HCT116 (cell line): ENCODE measurements at regions not wholly inside any gene's neighbourhood (a gene's known extent, or its start where the extent isn't known, plus 50 kb on each side); places are given as distances from the start of the nearest gene placed in this dataset.

Experiments used
- CBX3 ChIP-seq: IDR thresholded peaks from 2 replicates; pipeline ENCODE4 v1.6.1; 2012; ENCODE audit warnings: low read depth
- EZH2phosphoT487 ChIP-seq: fragments of 200-600 bp; IDR thresholded peaks from 2 replicates; pipeline ENCODE4 v1.6.1; 2018; ENCODE audit warnings: antibody characterized with exemption, borderline replicate concordance
- MAX ChIP-seq: IDR thresholded peaks from 2 replicates; pipeline ENCODE4 v1.6.1; 2012
- POLR2A ChIP-seq: IDR thresholded peaks from 2 replicates; pipeline ENCODE4 v1.7.0; 2011; ENCODE audit warnings: borderline replicate concordance; ENCODE audit not compliant: insufficient read depth, insufficient read length; ENCODE audit errors: extremely low read depth
- POLR2AphosphoS5 ChIP-seq: IDR thresholded peaks from 2 replicates; pipeline ENCODE4 v1.6.1; 2011; ENCODE audit warnings: mild to moderate bottlenecking, low read depth, low read length, moderate library complexity
- SP1 ChIP-seq: IDR thresholded peaks from 2 replicates; pipeline ENCODE4 v1.6.1; 2012; ENCODE audit warnings: low read depth
- YY1 ChIP-seq: IDR thresholded peaks from 2 replicates; pipeline ENCODE4 v1.6.1; 2011; ENCODE audit warnings: low read length, low read depth, moderate library complexity, mild to moderate bottlenecking; ENCODE audit not compliant: insufficient replicate concordance; ENCODE audit errors: extremely low read depth
- ZFX ChIP-seq: fragments of 450-650 bp; IDR thresholded peaks from 2 replicates; pipeline ENCODE4 v1.6.1; 2017
- ZNF274 ChIP-seq: fragments of 200-500 bp; sonication (Bioruptor generic); IDR thresholded peaks from 2 replicates; pipeline ENCODE4 v1.6.1; 2014; ENCODE audit warnings: mild to moderate bottlenecking, low read depth, low read length, inconsistent platforms
- TF ChIP-seq, protein P1 (sequence below), 3 experiments: fragments of 200-600 bp in 1 of 3; sonication (generic) in 1 of 3; IDR thresholded peaks in 2 of 3; conservative IDR thresholded peaks in 1 of 3; 2 replicates each; pipeline ENCODE4 v1.5.1; 2012 to 2017; ENCODE audit warnings: low read depth in 2 of 3, low read length in 2 of 3, antibody characterized with exemption in 1 of 3, borderline replicate concordance in 1 of 3, control low read depth in 1 of 3, mild to moderate bottlenecking in 1 of 3, mixed read lengths in 1 of 3, mixed run types in 1 of 3, moderate library complexity in 1 of 3; ENCODE audit not compliant: insufficient read depth in 1 of 3

GRCh38 chr5:158513490-158514318 lies 586.0 kb downstream of the EBF1 start:
- TF ChIP-seq, protein P1, sequence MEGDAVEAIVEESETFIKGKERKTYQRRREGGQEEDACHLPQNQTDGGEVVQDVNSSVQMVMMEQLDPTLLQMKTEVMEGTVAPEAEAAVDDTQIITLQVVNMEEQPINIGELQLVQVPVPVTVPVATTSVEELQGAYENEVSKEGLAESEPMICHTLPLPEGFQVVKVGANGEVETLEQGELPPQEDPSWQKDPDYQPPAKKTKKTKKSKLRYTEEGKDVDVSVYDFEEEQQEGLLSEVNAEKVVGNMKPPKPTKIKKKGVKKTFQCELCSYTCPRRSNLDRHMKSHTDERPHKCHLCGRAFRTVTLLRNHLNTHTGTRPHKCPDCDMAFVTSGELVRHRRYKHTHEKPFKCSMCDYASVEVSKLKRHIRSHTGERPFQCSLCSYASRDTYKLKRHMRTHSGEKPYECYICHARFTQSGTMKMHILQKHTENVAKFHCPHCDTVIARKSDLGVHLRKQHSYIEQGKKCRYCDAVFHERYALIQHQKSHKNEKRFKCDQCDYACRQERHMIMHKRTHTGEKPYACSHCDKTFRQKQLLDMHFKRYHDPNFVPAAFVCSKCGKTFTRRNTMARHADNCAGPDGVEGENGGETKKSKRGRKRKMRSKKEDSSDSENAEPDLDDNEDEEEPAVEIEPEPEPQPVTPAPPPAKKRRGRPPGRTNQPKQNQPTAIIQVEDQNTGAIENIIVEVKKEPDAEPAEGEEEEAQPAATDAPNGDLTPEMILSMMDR (IDR thresholded peaks at IDR 0.05 in 2 of 3, conservative IDR thresholded peaks at IDR 0.05 in 1 of 3; ENCODE audit: borderline replicate concordance in 1 of 3, insufficient read depth in 1 of 3, low read depth in 2 of 3, low read length in 2 of 3) = no peak
- TF ChIP-seq POLR2AphosphoS5 (no peak), EZH2phosphoT487 (no peak), ZNF274 (no peak), MAX (no peak), CBX3 (no peak), POLR2A (no peak), ZFX (no peak), SP1 (no peak), YY1 (no peak)
